ENCODE measurements at regions not wholly inside any gene's neighbourhood (a gene's known extent, or its start where the extent isn't known, plus 50 kb on each side); places are given as distances from the start of the nearest gene placed in this dataset.
"Not testable (repeated sequence)": the region's sequence is repeated elsewhere in the genome, so short reads cannot be mapped to it uniquely, and the experiment has no call there.

- DNase-seq (ENCODE audit: low read depth); H3K4me3 ChIP-seq (ENCODE audit: low read depth, low read length): not testable (repeated sequence)
Observed at GRCh38 chr4:183044924-183045640, 54.0 kb upstream of the WWC2 start.

GRCh38 chr4:183038436-183038835 lies 60.6 kb upstream of the WWC2 start:
- TF ChIP-seq CTCF (conservative IDR thresholded peaks at IDR 0.05; ENCODE audit: low read depth, low read length) = no peak
- no peak for DNase-seq (ENCODE audit: low read depth)

GRCh38 chr4:183035726-183036415 lies 63.2 kb upstream of the WWC2 start:
- H3K4me3 ChIP-seq (ENCODE audit: low read depth, low read length) = no peak overlapping the region
- DNase-seq (ENCODE audit: low read depth) = no peak
- no peak for TF ChIP-seq CTCF (conservative IDR thresholded peaks at IDR 0.05; ENCODE audit: low read depth, low read length)

More at GRCh38 chr4:183038436-183038835, 60.6 kb upstream of the WWC2 start:
- no peak overlapping the region for H3K4me3 ChIP-seq (ENCODE audit: low read depth, low read length)

GRCh38 chr4:183035256-183035655 lies 63.8 kb upstream of the WWC2 start:
- no peak for DNase-seq (ENCODE audit: low read depth)
- TF ChIP-seq CTCF (conservative IDR thresholded peaks at IDR 0.05; ENCODE audit: low read depth, low read length) = no peak
- no peak overlapping the region for H3K4me3 ChIP-seq (ENCODE audit: low read depth, low read length)

- H3K4me3 ChIP-seq (ENCODE audit: low read depth, low read length) = no peak overlapping the region
- no peak for TF ChIP-seq CTCF (conservative IDR thresholded peaks at IDR 0.05; ENCODE audit: low read depth, low read length)
- DNase-seq (ENCODE audit: low read depth) = no peak
Observed at GRCh38 chr4:183030823-183031222, 68.2 kb upstream of the WWC2 start.

GRCh38 chr4:183030309-183030708 lies 68.7 kb upstream of the WWC2 start:
- no peak overlapping the region for H3K4me3 ChIP-seq (ENCODE audit: low read depth, low read length)
- DNase-seq (ENCODE audit: low read depth) = no peak
- no peak for TF ChIP-seq CTCF (conservative IDR thresholded peaks at IDR 0.05; ENCODE audit: low read depth, low read length)

- no peak for TF ChIP-seq CTCF (conservative IDR thresholded peaks at IDR 0.05; ENCODE audit: low read depth, low read length)
- no peak for DNase-seq (ENCODE audit: low read depth)
- H3K4me3 ChIP-seq (ENCODE audit: low read depth, low read length) = no peak overlapping the region
Observed at GRCh38 chr4:183029365-183029764, 69.7 kb upstream of the WWC2 start.
